GM12864 (cell line): ENCODE measurements at regions not wholly inside any gene's neighbourhood (a gene's known extent, or its start where the extent isn't known, plus 50 kb on each side); places are given as distances from the start of the nearest gene placed in this dataset.

ENCODE experiments used
- DNase-seq: peaks from one replicate; pipeline ENCODE4 v3.0.0-alpha.2; 2011; ENCODE audit warnings: low read depth
- H3K4me3 ChIP-seq: 2 replicates; pipeline ENCODE4 v1.5.1; 2011; ENCODE audit warnings: mild to moderate bottlenecking, low read depth, low read length, control low read depth
- CTCF ChIP-seq: IDR thresholded peaks from 2 replicates; pipeline ENCODE4 v1.5.1; 2011; ENCODE audit warnings: low read depth, mild to moderate bottlenecking, moderate library complexity, low read length, control low read depth, inconsistent platforms; ENCODE audit errors: missing control alignments

- DNase-seq = no peak
- no peak for TF ChIP-seq CTCF
- H3K4me3 ChIP-seq = no peak overlapping the region
Measured at GRCh38 chr1:185409345-185409744, 92.3 kb upstream of the IVNS1ABP start.

- DNase-seq = no peak
- TF ChIP-seq CTCF = no peak
- no peak overlapping the region for H3K4me3 ChIP-seq
Measured at GRCh38 chr1:185408700-185409270, 91.7 kb upstream of the IVNS1ABP start.

- no peak overlapping the region for H3K4me3 ChIP-seq
- TF ChIP-seq CTCF = no peak
- no peak for DNase-seq
Measured at GRCh38 chr1:185406691-185407009, 89.6 kb upstream of the IVNS1ABP start.

GRCh38 chr1:185406006-185406690 is 89.1 kb upstream of the IVNS1ABP start:
- H3K4me3 ChIP-seq = no peak overlapping the region
- DNase-seq = no peak
- TF ChIP-seq CTCF = no peak

GRCh38 chr1:185404907-185405568 is 88.0 kb upstream of the IVNS1ABP start:
- DNase-seq = no peak
- H3K4me3 ChIP-seq = no peak overlapping the region
- TF ChIP-seq CTCF = no peak

- no peak for DNase-seq
Measured at GRCh38 chr1:185404291-185404690, 87.2 kb upstream of the IVNS1ABP start.

More at GRCh38 chr1:185404291-185404690, 87.2 kb upstream of the IVNS1ABP start:
- no peak overlapping the region for H3K4me3 ChIP-seq
- TF ChIP-seq CTCF = no peak
